ENCODE measurements at regions not wholly inside any gene's neighbourhood (a gene's known extent, or its start where the extent isn't known, plus 50 kb on each side); places are given as distances from the start of the nearest gene placed in this dataset.

GRCh38 chr2:217656316-217656715 lies 346.5 kb downstream of the TNS1 start:
- no peak for DNase-seq (ENCODE audit: low read depth, low spot score)

- no peak for DNase-seq (ENCODE audit: low read depth, low spot score)
Measured at GRCh38 chr2:217655651-217656050, 347.1 kb downstream of the TNS1 start.

GRCh38 chr2:217654168-217654567 lies 348.6 kb downstream of the TNS1 start:
- DNase-seq (ENCODE audit: low read depth, low spot score): no peak

GRCh38 chr2:217652761-217653639 lies 349.8 kb downstream of the TNS1 start:
- DNase-seq (ENCODE audit: low read depth, low spot score): no peak

GRCh38 chr2:217650716-217651360 lies 352.0 kb downstream of the TNS1 start:
- no peak for DNase-seq (ENCODE audit: low read depth, low spot score)

- DNase-seq (ENCODE audit: low read depth, low spot score): no peak
Measured at GRCh38 chr2:217650229-217650628, 352.6 kb downstream of the TNS1 start.

- no peak for DNase-seq (ENCODE audit: low read depth, low spot score)
Measured at GRCh38 chr2:217647925-217648324, 354.9 kb downstream of the TNS1 start.

GRCh38 chr2:217647226-217647625 lies 355.6 kb downstream of the TNS1 start:
- no peak for DNase-seq (ENCODE audit: low read depth, low spot score)

GRCh38 chr2:217645896-217646295 lies 356.9 kb downstream of the TNS1 start:
- DNase-seq (ENCODE audit: low read depth, low spot score): no peak

- DNase-seq (ENCODE audit: low read depth, low spot score): no peak
Measured at GRCh38 chr2:217643789-217644301, 358.9 kb downstream of the TNS1 start.

- DNase-seq (ENCODE audit: low read depth, low spot score): no peak
Measured at GRCh38 chr2:217642944-217643343, 359.9 kb downstream of the TNS1 start.

- DNase-seq (ENCODE audit: low read depth, low spot score): no peak
Measured at GRCh38 chr2:217641960-217642359, 360.8 kb downstream of the TNS1 start.

GRCh38 chr2:217639481-217639880 lies 363.3 kb downstream of the TNS1 start:
- DNase-seq (ENCODE audit: low read depth, low spot score): no peak

GRCh38 chr2:217638533-217638932 lies 364.3 kb downstream of the TNS1 start:
- no peak for DNase-seq (ENCODE audit: low read depth, low spot score)

- DNase-seq (ENCODE audit: low read depth, low spot score): no peak
Measured at GRCh38 chr2:217638031-217638430, 364.8 kb downstream of the TNS1 start.

GRCh38 chr2:217636991-217637561 lies 365.7 kb downstream of the TNS1 start:
- DNase-seq (ENCODE audit: low read depth, low spot score): no peak

- no peak for DNase-seq (ENCODE audit: low read depth, low spot score)
Measured at GRCh38 chr2:217636578-217636977, 366.2 kb downstream of the TNS1 start.

- no peak for DNase-seq (ENCODE audit: low read depth, low spot score)
Measured at GRCh38 chr2:217634871-217635270, 367.9 kb downstream of the TNS1 start.

GRCh38 chr2:217632043-217632442 lies 370.8 kb downstream of the TNS1 start:
- no peak for DNase-seq (ENCODE audit: low read depth, low spot score)

GRCh38 chr2:217631115-217631514 lies 371.7 kb downstream of the TNS1 start:
- DNase-seq (ENCODE audit: low read depth, low spot score): no peak

GRCh38 chr2:217629347-217629746 lies 373.4 kb downstream of the TNS1 start:
- DNase-seq (ENCODE audit: low read depth, low spot score): no peak

- no peak for DNase-seq (ENCODE audit: low read depth, low spot score)
Measured at GRCh38 chr2:217628061-217628460, 374.7 kb downstream of the TNS1 start.

- DNase-seq (ENCODE audit: low read depth, low spot score): no peak
Measured at GRCh38 chr2:217626926-217627325, 375.9 kb downstream of the TNS1 start.
